Gastrocnemius medialis (tissue), 4 donors: ENCODE measurements at regions not wholly inside any gene's neighbourhood (a gene's known extent, or its start where the extent isn't known, plus 50 kb on each side); places are given as distances from the start of the nearest gene placed in this dataset.

Source experiments
- POLR2A ChIP-seq, 2 donors: fragments of 450-650 bp; IDR thresholded peaks; one replicate each; pipeline ENCODE4 v1.6.1; 2017; ENCODE audit warnings: antibody characterized with exemption in 2 of 2, mild to moderate bottlenecking in 2 of 2, moderate library complexity in 2 of 2
- TF ChIP-seq, protein P1 (sequence below), 5 experiments: fragments of 450-650 bp in 3 of 5; fragments of 200-600 bp in 2 of 5; sonication (generic) in 2 of 5; IDR thresholded peaks in 4 of 5; conservative IDR thresholded peaks in 1 of 5; 1 replicate in 4 of 5; 2 replicates in 1 of 5; pipeline ENCODE4 v1.5.1; 2016 to 2019; ENCODE audit warnings: antibody characterized with exemption in 5 of 5, mild to moderate bottlenecking in 3 of 5, moderate library complexity in 3 of 5

DNA sequence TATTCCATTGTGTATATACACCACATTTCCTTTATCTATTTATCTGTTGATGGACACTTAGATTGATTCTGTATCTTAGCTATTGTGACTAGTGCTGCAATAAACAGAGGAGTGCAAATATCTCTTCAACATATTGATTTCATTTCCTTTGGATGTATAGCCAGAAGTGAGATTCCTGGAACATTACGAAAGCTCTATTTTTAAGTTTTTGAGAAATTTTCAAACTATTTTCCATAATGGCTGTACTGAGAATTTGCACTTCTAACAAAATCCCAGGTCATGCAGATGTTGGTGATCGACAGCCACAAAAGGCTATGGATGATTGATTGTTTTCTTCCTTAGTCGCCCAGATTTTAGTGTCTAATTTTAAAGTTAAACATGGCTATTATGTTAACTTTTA is 132.7 kb upstream of the MTAP start:
- TF ChIP-seq, protein P1, sequence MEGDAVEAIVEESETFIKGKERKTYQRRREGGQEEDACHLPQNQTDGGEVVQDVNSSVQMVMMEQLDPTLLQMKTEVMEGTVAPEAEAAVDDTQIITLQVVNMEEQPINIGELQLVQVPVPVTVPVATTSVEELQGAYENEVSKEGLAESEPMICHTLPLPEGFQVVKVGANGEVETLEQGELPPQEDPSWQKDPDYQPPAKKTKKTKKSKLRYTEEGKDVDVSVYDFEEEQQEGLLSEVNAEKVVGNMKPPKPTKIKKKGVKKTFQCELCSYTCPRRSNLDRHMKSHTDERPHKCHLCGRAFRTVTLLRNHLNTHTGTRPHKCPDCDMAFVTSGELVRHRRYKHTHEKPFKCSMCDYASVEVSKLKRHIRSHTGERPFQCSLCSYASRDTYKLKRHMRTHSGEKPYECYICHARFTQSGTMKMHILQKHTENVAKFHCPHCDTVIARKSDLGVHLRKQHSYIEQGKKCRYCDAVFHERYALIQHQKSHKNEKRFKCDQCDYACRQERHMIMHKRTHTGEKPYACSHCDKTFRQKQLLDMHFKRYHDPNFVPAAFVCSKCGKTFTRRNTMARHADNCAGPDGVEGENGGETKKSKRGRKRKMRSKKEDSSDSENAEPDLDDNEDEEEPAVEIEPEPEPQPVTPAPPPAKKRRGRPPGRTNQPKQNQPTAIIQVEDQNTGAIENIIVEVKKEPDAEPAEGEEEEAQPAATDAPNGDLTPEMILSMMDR (IDR thresholded peaks at IDR 0.05 in 4 of 5, conservative IDR thresholded peaks at IDR 0.05 in 1 of 5) = no peak
- TF ChIP-seq POLR2A (IDR thresholded peaks at IDR 0.05) = no peak
